Endothelial cell of hepatic sinusoid (primary cell): ENCODE measurements at regions not wholly inside any gene's neighbourhood (a gene's known extent, or its start where the extent isn't known, plus 50 kb on each side); places are given as distances from the start of the nearest gene placed in this dataset.

Source experiments
- in situ Hi-C: cut with HindIII; loops from 2 replicates; pipeline ENCODE4 v1.10.0; 2017; ENCODE audit warnings: low sequenced_read_pairs

DNA sequence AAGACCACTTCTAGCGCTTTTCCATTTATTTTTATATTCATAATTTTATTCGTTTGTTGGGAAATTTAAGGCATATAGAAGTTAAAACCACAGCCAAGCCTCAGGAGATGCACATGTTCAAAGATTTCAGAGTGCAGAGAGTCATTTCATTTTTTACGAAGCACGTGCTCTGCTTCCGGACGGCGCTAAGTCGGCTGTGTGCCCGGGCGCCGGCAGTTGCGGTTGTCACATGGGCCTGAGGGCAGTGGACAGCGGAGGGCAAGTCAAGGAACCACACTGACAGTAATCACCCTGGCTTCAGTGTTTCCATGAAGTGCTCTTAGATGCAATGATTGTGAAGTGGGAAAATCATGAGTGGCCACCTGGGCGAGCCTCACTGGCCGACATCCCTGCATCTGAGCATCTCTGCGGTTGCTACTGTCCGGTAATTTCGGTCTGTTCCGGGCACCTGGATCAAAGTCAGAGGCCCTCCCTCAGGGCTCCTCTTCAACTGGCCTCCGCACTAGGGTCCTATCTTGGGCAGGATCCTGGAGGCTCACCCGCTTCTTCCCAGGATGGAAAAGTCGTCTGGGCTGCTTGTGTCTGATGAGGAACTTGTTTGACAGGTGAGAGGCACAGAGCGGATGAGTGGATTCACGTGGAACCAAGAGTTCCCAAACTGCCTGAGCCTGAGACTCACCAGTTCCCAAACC, 90.8 kb downstream of the DACT2 start:
- in situ Hi-C loops, result no loop called here

DNA sequence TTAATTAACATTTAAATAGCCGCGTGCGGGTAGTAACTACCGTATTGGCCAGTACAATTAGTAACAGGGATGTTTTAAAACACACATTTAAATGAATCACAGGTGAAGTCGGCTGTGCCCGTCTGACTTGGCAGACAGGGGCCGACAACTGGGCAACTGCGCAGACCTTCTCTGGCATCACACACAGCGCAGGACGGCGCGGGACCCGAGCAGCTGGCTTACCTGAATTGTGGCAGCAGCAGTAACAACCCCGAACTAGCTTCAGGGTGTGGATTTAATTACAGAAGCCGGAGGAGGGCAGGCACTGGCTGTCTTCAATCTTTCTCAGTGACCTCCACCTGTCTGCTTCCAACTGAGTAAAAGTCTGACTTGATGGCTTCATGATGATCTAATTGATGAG, 91.7 kb downstream of the DACT2 start:
- in situ Hi-C loops, result no loop called here

DNA sequence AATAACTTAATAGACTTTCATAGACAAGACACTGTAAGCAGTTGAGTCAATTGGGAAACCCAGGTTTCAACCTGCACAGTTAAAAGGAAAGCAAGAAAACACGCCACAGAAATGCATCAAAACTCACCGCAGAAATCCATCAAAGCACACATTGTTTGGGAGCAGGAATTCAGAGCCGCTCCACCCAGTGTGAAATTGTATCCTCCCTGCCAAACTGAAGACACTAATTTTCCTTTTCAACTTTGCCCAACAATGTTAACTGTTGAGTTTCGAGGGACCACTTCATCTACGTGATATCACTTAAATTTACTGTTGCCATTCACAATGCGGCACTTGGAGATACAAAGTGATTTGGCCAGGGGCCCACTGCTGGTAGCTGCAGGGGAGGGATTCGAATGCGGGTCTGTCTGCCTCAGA, 92.7 kb downstream of the DACT2 start:
- in situ Hi-C loops, result no loop called here

DNA sequence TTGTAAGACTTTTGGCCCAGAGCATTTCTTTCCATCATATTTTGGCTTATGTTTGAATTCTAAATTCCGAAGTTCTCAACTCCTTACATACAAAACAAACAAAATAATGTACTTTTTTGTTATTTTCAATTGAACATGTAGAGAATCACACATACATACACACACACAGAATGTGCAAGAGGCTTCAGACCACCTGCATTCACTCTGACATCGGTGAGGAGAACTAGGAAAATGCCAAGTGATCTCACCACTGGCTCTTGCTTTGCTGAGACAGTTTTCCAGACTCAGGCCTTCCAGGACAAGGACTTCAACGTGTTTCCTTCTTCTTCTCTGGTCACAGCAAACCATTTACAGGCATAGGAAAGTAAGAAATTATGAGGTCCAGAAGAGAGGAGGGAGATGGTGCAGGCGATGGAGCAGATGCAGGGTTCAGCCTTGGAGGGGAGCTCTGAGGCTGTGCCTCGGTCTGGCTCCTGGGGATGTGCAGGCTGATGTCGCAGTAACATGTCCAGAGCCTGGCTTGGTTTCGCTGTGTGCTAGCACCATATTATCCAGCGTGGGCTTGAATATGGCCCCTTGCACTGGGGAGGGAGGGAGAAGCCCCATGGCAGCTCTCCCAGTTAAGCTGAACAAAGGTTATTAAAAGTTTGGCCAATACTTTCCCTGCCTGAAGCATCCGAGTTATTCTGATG, 93.4 kb downstream of the DACT2 start:
- in situ Hi-C loops, result no loop called here

DNA sequence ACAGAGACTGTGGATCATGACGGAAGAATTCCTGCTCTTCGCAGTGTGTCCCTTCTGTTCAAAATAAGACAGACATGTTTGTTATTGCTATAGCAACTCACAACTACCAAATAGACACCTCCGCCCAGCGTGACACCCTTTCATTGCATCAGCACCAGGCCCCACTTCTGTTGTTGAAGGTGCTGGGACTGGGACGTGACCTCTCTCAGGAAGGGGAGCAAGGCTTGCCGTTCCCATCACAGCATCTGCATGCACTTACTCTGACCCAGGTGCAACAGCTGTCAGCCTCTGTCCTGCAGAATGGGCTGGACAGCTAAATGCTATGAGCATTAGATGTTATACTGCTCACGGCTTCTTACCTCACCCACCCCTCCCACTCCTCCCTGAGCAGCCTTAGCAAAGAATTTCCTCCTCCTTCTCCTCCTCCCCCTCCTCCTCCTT, 94.1 kb downstream of the DACT2 start:
- in situ Hi-C loops, result no loop called here

DNA sequence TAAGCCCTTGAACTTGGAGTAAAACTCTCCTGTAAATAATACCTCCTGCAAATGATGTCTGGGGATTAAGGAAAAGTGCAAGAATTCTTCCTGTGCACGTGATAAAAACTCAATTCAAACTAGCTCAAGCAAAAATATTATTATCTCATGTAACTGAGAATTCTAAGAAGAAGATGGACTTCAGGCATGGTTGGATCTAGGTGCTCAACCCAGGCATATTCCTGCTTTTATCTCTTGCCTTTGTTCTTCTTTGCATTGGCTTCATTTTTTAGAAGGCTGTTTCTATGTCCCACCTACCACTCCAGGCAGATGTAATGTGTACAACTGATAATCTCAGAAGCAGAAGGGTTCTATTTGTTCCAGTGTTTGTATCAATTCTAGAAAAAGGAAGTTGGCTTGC, 95.8 kb downstream of the DACT2 start:
- in situ Hi-C loops, result no loop called here

DNA sequence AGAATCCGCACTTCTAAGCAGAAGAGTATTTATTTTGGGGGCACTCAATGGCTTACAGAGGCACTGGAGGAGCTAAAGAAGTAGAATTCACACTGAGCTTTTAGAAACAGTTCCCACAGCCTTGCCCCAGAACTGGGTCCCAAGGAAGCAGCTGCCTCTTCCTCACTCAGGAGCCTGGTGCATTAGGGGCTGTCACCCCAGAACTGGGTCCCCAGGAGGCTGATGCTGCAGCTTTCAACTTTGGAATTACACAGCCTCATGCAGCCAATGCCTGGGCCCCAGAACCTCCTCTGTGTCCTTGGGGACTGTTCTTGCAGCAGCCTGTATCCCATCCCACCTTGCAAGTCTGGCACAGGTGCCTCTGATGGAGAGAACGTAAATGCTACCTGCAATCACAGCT, 96.4 kb downstream of the DACT2 start:
- in situ Hi-C loops, result no loop called here

DNA sequence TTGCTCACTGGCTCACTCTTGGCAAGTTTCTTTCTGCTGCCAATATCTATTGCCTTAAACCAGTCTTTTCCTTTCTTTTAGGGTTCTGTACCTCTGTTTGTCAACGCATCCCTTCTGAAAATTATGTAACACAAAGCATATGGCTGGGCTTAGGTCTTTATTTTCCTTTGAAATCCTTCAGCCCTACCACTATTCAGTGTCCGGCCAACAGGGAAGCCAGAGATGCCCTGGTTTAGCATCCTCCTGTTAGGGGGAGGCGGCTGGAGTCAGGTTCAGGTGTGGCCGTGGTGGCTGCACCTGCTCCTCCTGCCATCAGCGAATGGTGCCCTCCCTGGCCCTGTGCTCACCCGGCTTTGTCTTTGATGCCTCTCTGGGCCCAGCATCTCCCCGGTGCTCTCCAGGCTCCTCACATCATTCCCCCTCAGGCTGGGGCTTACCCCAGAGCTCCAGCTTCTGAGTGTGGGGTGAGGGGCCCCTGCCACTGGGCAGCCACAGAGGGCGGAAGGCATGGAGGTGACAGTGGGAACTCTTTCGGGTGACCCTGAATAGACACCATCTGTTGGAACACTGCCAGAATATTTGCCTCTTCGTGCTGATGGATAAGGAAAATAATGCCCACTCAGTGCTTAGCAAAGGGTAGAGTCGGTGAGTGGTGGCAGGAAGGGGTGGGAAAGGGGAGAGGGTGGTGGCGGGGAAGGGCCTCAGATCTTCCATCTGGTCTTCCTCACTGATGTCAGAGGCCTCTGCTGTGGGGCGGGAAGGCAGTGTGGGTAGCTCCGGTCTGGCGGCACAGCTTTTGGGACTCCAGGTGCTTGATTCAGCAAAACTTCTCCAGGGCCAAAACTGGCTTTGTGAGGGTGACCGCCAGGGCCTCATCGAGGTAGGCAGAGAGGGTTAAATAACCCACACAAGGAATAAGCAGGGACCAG, 97.2 kb downstream of the DACT2 start:
- in situ Hi-C loops, result no loop called here

DNA sequence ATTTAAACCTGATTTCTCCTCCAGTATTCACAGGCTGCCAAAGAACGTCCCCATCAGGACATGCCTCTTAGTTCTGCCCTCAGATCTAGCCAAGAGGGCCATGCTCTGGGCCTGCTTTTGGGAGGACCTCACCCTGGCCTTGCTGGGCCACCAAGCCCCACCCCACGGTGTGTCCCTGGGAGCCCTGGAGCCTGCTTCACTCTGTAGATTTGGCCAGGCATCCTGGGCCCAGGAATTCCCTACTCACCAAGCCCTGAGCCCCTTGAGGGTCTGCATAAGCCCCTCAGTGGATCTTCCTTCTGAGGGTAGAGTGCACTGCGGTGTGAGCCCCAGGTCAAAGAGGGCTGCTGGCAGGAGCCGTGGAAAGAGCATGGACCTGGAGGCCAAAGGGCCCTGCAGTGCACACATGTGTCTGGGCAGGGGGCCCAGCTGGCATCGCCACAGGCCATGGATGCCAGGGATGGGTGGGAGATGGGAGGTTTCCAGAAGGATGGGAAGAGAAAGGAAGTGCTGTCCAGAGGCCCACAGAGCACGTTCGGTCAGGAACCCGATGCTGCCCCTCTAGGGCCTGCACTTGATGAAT, 98.0 kb downstream of the DACT2 start:
- in situ Hi-C loops, result no loop called here

DNA sequence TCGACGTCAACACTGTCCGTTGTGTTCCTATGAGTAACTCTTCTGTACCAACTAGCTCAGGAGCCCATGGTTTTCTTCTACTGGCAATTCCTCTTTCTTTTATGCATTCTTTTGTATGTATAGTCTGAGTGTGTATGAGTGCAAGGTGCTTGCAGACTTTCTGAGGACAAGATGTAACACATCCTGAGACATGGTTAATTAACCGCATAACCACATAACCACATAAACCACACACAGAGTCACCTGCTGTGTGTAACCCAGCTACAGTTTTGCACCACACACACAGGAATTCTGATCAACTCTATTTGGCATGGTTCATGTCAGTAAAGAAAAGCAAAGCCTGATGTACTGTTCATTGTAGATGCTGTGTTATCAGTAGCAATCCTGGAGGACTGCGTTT, 98.6 kb downstream of the DACT2 start:
- in situ Hi-C loops, result no loop called here

DNA sequence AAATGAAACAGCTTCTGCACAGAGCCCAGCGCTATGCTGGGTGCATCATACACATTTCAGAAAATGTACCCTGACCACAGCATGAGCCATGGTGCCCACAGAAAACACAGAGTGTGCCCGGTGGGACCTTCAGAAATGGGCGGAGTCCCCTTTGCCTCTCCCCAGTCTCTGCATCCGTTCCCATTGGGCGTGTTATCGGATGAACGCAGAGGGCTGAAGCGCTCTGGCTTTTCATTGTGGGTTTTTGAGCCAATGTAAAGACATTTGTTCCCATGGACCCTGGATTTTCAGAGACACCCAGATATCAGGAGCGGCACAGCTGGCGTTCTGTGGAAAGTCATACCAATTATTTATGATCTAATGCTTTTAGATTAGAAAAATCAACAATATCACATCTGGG, 99.8 kb downstream of the DACT2 start:
- in situ Hi-C loops, result no loop called here

DNA sequence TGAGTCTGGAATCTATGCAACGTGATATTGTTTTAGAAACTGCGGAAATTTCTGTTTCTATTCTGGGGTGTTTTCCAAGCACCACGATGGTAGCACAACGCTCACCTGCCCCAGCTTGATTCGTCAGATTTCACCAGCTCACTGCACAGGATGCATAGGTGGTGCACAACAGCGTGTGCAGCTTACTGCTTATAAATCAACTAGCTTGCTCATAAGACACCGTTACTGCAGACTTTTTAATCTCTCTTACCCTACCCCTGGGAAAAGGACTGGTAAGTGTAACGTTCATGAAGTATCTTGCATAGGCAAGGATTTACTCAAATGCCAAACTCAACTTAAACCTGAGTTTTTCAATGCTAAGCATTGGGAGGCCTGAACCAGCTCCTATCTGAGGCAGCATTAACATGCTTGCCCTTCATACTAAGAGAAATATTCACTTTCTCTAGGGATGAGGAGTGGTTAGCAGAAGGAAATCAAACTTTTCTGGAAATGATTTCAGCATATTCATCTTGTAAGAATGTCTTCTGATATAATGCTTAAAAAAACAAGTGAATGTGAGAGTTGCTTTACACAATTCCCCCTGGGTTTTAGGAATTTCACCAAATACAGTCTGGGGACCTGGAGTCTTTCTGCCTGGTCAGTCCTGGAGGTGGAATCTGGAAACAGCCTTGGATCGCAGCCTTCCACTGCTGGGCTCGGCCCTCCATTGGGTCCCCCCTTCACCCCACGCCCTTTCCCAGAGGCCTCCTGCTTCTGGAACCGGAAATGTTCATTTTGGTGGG, 100.6 kb downstream of the DACT2 start:
- in situ Hi-C loops, result no loop called here

DNA sequence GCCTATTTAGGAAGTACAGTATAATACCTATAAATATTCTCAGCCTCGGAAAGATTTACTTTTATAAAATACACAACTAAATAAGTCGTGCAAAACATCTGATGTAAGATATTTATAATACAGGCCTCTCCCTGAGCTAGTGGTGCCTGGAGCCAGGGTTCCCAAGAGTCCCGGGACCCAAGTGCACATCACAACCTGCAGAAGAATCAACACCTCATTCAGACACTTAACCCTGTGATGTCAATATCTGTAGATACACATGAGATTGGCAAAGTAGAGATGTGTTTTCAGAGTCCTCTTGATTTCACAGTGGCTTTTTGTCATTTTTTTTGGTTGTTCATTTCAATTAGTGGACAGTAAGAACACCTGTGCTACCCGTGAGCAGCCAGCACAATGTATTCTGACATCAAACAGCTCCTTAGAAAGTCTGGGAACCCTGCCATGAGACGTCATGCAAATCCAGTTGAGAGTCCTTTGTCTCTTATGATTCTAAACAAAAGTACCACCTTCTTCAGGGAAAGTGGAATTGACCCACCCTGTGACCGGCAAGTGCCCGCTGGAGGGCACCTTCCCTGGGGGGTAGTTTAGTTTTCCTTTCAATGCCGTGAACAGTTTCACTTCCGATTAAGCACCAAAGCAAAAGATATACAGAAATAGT, 101.6 kb downstream of the DACT2 start:
- in situ Hi-C loops, result no loop called here

DNA sequence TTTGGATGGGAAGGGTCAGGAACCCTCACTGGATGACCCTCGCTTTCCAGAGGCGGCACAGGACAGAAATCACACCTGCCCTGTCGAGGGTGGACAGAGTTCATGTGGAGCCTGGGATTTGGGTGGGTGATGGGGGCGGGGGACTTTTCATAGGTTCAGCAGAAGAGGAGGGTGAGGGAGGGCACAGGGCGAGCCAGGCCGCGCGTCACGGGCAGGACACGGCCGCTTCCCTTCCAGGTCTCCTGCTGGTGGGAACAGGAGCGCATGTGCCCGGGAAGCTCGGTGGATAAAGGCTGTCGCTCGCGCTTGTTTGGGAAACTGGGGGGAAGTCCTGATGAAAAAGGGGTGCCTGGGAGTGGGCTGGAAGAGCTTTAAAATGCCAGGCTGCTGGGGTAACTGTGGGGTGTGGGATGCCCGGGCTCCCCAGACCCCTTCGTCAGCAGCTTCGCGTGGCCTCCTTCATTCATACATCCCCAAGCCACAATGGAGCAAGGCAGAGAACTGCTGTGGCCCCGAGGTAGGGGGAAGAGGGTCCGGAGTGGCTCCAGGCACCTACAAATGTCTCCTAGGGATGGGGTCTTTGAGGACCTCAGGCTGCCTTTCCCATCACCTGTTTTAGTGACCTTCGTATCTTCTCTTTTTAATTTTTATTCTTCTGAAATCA, 102.2 kb downstream of the DACT2 start:
- in situ Hi-C loops, result no loop called here

DNA sequence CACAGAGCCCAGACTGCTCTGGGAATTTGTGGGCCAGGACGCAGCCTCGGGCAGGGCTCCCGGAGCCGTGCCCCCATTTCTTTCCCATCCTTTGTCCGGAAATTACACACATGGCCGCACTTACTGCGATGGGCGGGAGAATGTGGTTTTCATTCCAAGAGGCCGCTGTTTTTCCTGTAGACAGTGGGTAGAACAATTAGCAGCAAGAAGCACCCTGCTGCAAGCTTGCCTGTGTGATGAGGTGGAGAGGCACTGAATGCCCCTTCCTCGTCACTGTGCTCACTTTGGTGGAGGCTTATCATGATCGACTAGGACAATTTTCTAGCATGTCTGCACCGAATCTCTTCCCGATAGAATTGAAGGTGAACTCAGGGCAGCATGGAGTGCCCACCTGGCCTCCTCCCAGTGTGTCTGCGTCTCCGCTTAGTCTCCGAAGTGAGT, 102.8 kb downstream of the DACT2 start:
- in situ Hi-C loops, result no loop called here

DNA sequence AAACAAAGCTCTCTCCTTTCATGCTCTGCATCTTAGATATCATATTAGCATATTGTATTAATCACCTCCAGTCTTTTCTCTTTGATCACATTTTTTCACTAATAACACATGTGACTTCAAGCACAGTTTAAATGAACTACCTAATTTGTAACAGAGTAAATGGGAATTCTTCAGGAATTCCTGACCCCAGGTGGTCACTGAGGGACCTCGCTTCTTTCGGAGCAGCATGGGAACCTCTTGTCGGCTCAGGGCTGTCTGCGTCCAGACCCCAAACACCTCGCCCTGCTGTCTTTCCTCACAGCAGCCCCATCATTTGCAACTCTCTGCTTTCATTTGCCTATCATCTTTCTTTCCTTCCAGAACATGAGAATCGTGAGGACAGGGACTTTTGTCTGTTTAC, 103.5 kb downstream of the DACT2 start:
- in situ Hi-C loops, result no loop called here

DNA sequence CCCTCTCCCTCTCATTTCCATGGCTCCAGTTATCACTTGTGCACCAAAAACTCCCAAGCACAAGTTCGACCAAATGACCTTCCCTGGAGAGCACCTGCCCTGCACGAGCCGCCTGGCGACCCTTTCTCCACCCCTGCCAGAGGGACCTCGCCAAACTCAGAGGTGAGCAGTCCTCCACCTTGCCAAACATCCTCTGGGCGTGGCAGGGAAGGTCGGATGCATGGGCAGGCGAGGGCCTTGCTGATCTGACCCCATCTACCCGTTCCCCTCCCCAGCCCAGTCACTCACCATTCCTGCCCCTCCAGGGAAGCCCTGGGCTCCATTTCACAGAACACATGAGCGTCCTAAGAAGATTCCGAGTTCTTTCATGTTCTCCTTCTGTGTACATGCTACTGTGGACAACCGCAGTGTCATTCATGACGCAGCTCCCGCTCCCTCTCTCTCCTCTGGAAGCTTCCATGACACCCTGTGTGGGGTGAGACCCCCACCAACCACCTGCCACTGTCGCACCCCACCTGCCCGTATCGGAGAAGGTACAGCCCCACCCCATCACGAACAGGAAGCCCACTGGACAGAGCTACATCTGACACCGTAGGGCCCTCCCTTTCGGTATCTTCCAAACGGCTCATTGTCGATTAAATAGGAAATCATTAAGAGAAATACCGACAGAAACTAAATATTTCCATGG, 104.3 kb downstream of the DACT2 start:
- in situ Hi-C loops, result no loop called here

DNA sequence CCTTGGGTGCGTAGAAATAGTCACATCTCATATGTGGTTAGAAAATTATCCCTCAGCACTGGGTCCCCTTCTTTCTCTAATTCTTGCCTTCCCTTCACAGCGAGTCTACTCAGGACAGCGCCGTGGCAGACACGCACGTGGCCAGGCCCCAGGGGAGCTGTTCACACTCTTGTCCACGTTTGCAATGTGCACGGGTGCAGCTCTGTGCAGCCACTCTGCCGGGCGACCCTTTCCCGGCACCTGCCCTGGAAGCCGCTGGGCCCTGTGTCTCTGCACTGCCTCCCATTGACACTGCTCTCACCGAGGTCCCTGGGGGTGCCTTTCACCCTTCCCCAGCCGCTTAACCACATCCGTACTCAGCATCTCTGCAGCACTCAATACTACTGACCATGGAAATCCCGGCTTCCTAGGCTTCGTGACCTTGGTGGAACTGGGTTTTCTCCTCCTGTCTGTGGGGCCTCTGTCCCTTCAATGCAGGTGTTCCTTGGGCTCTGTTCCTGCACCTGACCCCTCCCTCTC, 104.9 kb downstream of the DACT2 start:
- in situ Hi-C loops, result no loop called here

DNA sequence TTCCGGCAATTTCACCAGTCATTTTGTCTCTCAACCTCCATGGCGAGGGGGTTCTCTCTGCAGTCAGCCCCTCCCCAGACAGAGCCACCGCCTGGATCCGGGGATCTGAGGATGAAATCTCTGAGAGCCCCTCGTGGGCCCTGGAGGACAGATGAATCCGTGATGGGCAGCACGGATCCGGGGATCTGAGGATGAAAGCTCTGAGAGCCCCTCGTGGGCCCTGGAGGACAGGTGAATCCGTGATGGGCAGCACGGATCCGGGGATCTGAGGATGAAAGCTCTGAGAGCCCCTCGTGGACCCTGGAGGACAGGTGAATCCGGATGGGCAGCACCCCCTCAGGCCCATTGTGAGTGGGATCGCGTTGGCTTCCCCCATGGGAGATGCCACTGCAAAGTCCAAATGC, 106.5 kb downstream of the DACT2 start:
- in situ Hi-C loops, result no loop called here
